IPS DF 19.7 (cell line): ENCODE measurements at regions not wholly inside any gene's neighbourhood (a gene's known extent, or its start where the extent isn't known, plus 50 kb on each side); places are given as distances from the start of the nearest gene placed in this dataset.
"Not testable (repeated sequence)": the region's sequence is repeated elsewhere in the genome, so short reads cannot be mapped to it uniquely, and the experiment has no call there.

ENCODE experiments used
- DNase-seq: peaks from one replicate; pipeline ENCODE4 v3.0.0-alpha.2; 2013; ENCODE audit warnings: low read depth, low spot score

GRCh38 chr11:98003606-98004371, 1017.0 kb upstream of the CNTN5 start:
- no peak for DNase-seq

- no peak for DNase-seq
These were observed 1013.7 kb upstream of the CNTN5 start for GRCh38 chr11:98007072-98007471.

- DNase-seq, result no peak
These were observed 993.1 kb upstream of the CNTN5 start for GRCh38 chr11:98027652-98028051.

DNA sequence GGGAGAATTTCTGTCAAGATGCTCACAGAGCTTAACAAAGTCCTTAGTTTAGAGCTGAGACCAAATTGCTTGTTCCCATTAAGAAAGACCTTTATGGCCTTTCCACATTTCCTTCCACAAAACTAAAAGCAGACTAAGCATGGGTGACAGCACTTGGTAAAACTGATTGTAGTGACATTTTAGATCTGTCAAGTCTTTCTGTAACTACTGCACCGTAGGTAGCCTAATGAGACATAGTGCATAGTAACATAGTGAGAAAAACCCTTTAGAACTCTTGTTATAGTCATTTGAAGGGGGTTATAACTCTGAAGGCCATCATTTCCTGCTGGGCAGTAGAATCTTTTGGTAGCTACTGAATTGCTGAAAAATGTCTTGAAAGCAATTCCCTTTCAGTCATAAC, 990.9 kb upstream of the CNTN5 start:
- no peak for DNase-seq

GRCh38 chr11:98036810-98037209, 983.9 kb upstream of the CNTN5 start:
- no peak for DNase-seq

- no peak for DNase-seq
These were observed 980.5 kb upstream of the CNTN5 start for GRCh38 chr11:98040061-98040808.

- no peak for DNase-seq
These were observed 973.1 kb upstream of the CNTN5 start for GRCh38 chr11:98047647-98048046.

GRCh38 chr11:98053851-98054250, 966.9 kb upstream of the CNTN5 start:
- no peak for DNase-seq

DNA sequence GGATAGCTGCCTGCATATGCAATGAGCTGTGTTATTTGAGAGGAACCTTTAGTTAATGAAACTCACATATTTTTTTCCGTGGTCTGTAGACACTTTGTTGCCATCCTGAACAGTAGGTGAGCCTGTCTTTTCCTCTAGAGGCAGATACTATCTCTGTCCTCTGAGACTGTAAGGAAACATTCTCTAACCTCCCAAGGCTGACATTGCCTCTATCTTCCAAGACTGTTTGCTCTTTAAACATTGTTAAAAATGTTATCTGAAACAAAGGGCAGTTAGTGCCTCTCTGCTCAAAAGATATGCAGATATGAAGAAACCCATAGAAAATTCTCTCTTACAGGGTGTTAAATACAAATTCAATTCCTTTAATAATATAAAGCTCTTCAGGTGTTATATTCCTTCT, 963.8 kb upstream of the CNTN5 start:
- DNase-seq, result no peak

DNA sequence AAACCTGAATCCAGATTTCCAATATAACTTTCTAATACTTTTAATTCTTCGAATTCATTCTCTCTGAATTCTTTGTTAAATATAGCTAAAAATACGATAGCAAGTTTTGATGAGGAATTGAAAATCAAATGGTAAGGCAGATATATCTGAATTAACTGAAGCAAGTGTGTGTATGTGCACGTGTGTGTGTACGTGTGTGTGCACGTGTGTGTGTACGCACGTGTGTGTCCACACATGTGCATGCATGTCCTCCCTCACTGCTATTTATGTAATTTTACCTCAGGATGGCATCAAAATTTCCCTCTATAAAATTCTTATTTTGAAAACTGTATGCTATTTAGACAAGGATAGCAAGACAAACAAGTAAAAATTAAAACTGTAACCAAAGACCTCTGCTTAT, 961.3 kb upstream of the CNTN5 start:
- DNase-seq, result no peak

- DNase-seq, result no peak
These were observed 960.0 kb upstream of the CNTN5 start for GRCh38 chr11:98060759-98061158.

DNA sequence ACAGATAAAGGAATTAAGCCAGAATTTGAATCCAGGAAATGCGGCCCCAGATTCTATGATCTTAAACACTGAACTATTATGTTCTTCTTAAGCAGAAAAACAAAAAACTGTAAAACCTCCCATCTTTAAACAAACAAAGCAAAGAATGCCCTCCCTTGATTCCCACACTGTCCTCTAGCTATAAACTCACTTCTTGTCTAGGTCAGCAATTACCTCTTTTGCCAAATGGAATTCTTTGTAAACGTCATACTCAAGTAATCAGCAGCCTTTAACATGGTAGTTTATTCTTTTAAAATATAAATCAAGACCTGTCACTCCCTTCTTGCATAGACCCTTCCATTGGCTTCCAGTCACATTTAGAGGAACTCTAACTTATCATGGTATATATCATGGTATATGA, 958.9 kb upstream of the CNTN5 start:
- no peak for DNase-seq

GRCh38 chr11:98062714-98063113, 958.0 kb upstream of the CNTN5 start:
- DNase-seq, result no peak

DNA sequence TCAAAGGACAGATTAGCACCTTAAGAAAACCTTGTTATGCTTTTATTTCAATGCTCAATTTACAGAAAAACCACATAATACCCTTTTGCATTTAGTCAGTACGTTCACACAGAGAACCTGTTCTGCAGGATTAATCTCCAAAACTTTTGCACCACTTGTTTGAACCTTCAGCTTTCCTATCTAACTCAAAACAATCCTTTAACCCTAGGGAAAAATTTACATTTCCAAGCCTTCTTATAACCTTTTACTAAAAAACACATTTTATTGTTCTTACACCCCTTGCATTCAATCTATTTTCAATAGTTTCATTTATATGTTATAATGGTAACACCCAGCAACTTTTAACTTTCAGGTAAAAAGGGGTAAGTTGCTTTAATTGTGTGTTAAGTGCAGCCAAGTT, 952.5 kb upstream of the CNTN5 start:
- no peak for DNase-seq

GRCh38 chr11:98069147-98069546, 951.6 kb upstream of the CNTN5 start:
- not testable (repeated sequence) for DNase-seq

- no peak for DNase-seq
These were observed 950.9 kb upstream of the CNTN5 start for GRCh38 chr11:98069861-98070260.

GRCh38 chr11:98090861-98091505, 929.8 kb upstream of the CNTN5 start:
- no peak for DNase-seq

- DNase-seq, result no peak
These were observed 921.4 kb upstream of the CNTN5 start for GRCh38 chr11:98099371-98099770.

- no peak for DNase-seq
These were observed 920.1 kb upstream of the CNTN5 start for GRCh38 chr11:98100689-98101088.

- DNase-seq, result no peak
These were observed 919.4 kb upstream of the CNTN5 start for GRCh38 chr11:98101329-98101728.

- DNase-seq, result no peak
These were observed 916.5 kb upstream of the CNTN5 start for GRCh38 chr11:98104249-98104648.

- DNase-seq, result no peak
These were observed 913.0 kb upstream of the CNTN5 start for GRCh38 chr11:98107736-98108135.

- no peak for DNase-seq
These were observed 910.7 kb upstream of the CNTN5 start for GRCh38 chr11:98110030-98110429.
